ENCODE measurements at regions not wholly inside any gene's neighbourhood (a gene's known extent, or its start where the extent isn't known, plus 50 kb on each side); places are given as distances from the start of the nearest gene placed in this dataset.

DNA sequence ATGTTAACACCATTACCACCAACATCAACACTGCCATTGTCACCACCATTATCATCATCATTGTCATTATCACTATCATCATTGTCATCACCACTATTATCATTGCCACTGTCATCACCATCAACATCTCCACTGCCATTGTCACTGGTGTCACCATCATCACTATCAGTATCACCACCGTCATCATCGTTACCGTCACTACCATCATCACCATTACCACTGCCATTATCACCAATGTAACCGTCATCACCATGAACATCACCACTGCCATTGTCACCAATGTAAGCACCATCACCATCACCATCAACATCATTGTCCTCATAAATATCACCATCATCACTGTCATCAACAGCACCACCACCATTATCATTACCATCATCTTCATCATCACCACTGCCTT lies 633.2 kb upstream of the EEF2KMT start:
- no peak for DNase-seq (ENCODE audit: low read depth, low spot score)
- H3K4me3 ChIP-seq (ENCODE audit: low read length), result no peak overlapping the region

DNA sequence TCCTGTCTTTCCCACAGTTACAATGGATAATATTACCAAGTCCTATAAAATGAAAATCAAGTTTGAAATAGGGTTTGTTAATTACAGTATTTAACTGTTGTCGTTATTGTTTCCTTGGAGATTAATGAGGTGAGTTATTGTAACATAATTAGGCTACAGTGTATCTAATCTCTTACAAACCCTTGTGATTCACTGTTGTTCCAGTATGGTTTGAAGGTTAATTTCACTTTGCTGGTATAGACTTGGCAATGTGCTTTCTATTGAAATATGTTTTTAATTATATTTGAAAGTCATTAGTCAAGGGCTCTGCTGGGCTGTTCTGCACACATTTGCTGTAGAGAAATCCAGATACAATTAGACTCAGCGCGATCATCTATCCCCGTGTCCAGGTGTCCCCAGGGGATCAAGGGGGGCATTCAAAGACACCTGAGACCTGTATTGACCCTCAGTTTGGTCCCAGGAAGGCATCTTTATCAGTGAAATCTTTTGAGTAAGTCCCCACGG lies 624.6 kb upstream of the EEF2KMT start:
- no peak overlapping the region for H3K4me3 ChIP-seq (ENCODE audit: low read length)
- DNase-seq (ENCODE audit: low read depth, low spot score), result no peak

DNA sequence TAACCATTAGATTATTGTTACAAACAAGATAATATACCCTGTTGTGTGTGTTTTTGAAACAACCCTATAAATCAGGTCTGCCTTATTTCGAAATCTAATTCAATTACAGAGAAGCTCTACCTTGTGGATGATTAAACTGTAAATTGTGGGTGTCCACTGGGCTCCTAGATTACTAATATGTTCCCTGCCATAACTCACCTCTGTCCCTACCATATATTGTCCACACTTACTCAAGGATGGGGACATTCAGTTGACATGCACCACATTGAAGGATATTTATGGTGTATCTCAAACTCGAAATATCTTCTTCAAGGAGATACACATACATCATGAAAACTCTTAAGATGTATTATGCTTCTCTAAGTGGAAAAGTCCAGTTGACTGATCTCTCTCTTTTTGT lies 617.6 kb upstream of the EEF2KMT start:
- no peak overlapping the region for H3K4me3 ChIP-seq (ENCODE audit: low read length)

DNA sequence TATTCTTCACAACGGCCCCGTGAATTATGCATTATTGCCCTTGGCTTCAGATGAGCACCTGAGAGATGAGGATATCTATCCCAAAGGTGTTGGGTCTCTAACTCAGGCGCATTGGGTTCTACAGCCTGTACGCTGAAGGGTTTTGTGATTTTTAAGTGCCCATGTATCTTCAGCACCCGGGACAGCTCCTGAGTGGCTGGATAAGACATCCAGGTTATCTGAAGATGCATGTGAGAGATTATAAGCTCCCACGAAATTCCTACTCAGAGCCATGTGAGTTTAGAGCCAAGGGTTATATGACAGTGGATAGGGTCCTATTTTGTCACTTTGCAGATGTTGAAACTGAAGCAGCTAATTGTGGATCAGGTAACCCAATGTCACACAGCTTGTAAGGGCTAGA lies 612.3 kb upstream of the EEF2KMT start:
- DNase-seq (ENCODE audit: low read depth, low spot score), result peak; percentile 27
- no peak overlapping the region for H3K4me3 ChIP-seq (ENCODE audit: low read length)

More for the DNA sequence above, 617.6 kb upstream of the EEF2KMT start:
- no peak for DNase-seq (ENCODE audit: low read depth, low spot score)

DNA sequence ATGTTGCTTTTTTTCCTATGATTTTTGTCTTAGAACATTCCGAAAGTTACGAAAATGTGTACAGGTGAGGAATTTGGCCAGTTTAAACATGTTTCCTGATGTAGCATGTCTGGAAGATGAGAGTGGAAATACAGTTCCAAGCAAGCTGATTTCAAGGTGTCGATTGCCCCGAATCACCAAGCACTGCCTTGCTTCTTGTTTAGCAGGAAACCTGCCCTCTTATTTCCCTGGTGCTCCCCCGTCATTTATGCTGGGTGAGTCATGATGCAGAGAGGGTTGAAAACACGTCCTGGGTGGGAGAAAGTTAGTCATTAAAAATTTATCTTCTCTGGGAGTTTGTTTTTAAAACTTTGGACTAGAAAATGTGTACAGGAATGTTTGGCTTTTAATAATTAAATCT lies 608.6 kb upstream of the EEF2KMT start:
- H3K4me3 ChIP-seq (ENCODE audit: low read length), result no peak overlapping the region
- no peak for DNase-seq (ENCODE audit: low read depth, low spot score)

DNA sequence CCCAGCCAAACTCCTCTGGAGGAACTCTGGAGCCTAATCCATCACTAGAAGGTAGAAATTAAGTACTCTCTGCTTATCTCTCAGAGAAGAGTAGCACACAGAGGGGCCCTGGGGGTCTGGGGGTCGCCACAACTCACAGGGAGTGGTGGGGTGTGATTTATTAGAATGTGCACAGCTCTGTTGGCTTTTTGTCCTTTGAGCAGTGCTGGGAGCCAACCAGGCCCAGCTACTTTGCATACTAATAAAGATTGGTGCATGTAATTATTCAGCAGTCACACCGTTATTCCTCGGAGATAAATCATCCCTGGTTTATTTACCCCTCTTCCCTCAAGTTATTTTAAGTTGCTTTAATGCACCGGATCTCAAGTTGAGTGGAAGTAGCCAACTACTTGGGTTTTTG lies 606.7 kb upstream of the EEF2KMT start:
- no peak overlapping the region for H3K4me3 ChIP-seq (ENCODE audit: low read length)
- no peak for DNase-seq (ENCODE audit: low read depth, low spot score)

DNA sequence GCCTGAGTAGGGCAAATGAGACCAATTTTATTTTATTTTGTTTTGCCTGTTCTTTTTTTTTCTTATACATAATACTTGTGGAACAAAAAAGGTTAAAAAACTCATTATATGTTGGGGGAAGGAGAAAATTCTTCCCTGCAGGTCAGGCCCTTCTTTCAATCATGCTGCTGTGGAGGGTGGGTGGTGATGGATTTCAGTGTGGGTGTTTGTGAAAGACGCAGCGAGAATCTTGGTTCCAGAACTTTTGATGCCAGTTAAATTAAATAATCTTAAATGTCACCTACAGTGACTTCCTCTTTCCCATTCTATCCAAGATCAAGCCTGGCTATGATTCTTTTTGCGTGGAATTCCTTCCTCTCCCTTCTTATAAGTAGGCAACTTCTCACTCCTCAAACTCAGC lies 595.8 kb upstream of the EEF2KMT start:
- no peak for DNase-seq (ENCODE audit: low read depth, low spot score)
- no peak overlapping the region for H3K4me3 ChIP-seq (ENCODE audit: low read length)

DNA sequence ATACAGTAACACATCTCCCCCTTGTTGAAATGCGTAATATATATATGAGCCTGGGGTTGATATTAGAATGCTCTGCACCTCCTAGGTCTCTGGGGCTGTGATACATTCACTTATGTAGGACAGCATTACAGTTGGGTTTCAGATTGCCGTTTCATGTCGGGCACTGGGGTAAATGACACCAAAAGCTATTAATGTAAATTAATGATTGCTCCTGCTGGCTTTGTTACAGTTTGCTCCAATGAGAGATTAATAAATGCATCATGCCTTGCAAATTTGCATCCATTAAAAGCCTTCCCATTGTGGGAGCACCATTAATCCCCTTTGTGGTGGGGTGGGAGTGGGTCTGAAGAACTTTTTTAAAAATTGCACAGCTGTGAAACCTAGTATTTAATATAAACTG lies 584.4 kb upstream of the EEF2KMT start:
- no peak overlapping the region for H3K4me3 ChIP-seq (ENCODE audit: low read length)
- DNase-seq (ENCODE audit: low read depth, low spot score), result no peak

DNA sequence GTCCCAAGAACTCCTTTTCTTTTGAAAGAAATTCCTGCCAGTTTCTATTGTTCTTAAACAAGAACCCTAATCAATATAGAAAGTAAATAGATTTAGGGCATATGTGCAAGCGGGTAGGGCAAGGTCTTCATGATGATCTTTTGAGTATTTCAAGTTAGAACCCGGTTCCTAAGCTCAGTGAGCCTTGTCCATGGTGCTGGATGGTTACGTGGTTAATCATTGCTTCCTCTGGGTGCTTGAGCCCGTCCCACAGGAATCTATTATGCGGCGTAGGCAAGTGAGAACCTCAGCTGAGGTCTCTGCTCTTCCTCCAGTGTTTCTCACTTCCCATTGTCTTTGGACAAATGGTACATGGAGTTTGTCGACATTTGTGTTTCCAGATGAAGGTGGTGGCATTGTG lies 580.8 kb upstream of the EEF2KMT start:
- no peak overlapping the region for H3K4me3 ChIP-seq (ENCODE audit: low read length)
- peak; percentile 24 for DNase-seq (ENCODE audit: low read depth, low spot score)

DNA sequence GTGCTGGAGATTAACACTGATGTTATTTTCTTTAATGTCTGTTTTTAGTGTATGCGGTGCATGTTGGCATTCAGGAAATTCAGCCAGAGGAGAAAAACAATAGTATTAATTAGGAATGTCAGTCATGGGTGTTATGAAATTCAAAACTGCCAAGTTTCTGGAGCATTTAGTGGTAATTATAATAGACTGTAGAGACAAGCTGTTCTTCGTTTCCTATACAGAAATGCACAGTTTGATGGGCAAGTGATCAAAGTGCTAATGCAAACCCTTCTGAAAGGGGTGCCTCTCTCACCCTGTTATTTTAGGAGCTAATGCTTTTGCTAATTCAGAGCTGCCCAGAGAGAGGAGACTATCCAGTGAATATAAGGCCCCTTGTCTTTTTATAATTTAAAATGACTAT lies 573.8 kb upstream of the EEF2KMT start:
- no peak for DNase-seq (ENCODE audit: low read depth, low spot score)
- no peak overlapping the region for H3K4me3 ChIP-seq (ENCODE audit: low read length)

DNA sequence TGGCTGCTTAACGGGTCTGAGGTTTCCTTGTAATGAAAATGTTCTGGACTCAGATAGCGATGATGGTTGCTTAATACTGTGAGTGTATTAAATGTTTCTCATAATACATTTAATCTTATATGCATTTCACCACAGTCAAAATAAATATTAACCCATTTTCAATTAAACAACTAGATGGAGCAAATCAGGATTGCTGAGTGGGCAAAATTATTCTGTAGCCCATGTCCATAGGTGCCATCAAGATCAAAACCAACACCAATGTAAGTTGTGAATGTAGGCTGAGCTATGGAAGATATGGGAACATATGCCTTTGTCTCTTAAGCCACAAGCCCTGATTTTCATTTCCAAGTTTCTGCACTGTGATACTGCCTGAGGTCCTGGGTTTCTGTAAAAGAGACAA lies 572.6 kb upstream of the EEF2KMT start:
- H3K4me3 ChIP-seq (ENCODE audit: low read length), result no peak overlapping the region
- no peak for DNase-seq (ENCODE audit: low read depth, low spot score)

DNA sequence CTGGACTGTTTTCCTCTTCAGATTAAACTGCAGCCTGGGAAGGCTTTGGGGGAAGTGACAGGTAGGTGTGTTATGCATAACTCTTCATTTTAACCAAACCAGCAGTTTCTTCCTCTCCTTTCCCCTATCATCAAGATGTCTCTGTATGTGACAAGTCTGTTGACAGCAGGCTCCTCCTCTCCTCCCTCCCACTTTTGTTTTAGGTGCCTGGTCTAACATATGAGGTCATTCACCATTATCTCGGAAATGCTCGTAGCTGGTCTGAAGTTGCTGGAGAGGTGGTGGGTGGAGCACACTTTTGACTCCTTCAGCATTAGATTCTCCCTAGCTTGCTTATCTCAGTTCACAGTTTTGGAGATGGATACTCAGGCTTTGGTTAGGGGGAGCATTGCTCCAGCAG lies 571.0 kb upstream of the EEF2KMT start:
- no peak for DNase-seq (ENCODE audit: low read depth, low spot score)
- H3K4me3 ChIP-seq (ENCODE audit: low read length), result no peak overlapping the region

DNA sequence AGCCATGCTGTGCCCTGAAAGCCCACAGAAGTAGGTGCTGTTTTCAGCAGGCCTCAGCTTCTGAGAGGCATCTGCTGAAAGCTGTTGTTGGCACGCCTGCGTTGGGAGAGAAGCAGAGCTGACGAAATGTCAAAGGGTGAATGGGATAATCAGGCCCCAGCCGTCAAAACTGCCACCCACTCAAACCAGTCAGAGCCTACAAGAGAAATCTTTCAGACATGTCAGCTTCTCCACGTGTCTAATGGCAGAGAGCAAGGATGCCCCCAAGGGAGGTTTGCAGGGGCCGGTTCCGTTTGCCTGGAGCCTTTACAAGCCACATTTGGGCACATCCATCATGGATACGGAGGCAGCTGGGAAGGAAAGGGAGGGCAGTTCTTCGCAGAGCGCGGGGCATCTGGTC lies 568.2 kb upstream of the EEF2KMT start:
- no peak overlapping the region for H3K4me3 ChIP-seq (ENCODE audit: low read length)
- DNase-seq (ENCODE audit: low read depth, low spot score), result no peak

DNA sequence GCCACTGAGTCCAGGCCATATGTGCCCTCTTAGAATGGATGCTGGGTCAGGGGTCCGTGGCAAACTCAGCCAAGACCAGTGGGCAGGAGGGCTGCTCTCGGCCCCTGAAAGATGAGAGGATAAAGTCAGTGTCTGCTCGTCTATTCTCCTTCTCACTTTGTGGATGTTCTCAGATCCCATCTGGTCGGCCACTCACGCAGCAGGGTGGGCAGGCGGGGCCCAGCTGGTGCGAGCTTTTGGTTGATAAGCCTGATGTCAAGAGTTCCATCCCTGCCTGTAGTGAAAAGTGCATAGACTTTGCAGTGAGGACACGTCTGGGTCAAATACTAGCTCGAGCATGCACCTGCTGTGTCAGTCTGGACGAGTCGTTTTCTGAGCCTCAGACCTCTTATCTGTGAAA lies 556.2 kb upstream of the EEF2KMT start:
- no peak overlapping the region for H3K4me3 ChIP-seq (ENCODE audit: low read length)
- no peak for DNase-seq (ENCODE audit: low read depth, low spot score)

DNA sequence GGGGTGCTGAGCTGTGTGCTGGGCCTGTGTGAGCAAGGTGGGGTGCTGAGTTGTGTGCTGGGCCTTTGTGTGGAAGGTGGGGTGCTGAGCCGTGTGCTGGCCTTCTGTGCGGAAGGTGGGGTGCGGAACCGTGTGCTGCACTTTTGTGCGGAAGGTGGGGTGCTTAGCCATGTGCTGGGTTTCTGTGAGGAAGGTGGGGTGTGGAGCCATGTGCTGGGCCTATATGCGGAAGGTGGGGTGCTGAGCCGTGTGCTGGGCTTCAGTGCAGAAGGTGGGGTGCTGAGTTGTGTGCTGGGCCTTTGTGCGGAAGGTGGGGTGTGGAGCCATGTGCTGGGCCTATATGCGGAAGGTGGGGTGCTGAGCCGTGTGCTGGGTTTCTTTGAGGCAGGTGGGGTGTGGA lies 555.4 kb upstream of the EEF2KMT start:
- no peak for DNase-seq (ENCODE audit: low read depth, low spot score)
- no peak overlapping the region for H3K4me3 ChIP-seq (ENCODE audit: low read length)

DNA sequence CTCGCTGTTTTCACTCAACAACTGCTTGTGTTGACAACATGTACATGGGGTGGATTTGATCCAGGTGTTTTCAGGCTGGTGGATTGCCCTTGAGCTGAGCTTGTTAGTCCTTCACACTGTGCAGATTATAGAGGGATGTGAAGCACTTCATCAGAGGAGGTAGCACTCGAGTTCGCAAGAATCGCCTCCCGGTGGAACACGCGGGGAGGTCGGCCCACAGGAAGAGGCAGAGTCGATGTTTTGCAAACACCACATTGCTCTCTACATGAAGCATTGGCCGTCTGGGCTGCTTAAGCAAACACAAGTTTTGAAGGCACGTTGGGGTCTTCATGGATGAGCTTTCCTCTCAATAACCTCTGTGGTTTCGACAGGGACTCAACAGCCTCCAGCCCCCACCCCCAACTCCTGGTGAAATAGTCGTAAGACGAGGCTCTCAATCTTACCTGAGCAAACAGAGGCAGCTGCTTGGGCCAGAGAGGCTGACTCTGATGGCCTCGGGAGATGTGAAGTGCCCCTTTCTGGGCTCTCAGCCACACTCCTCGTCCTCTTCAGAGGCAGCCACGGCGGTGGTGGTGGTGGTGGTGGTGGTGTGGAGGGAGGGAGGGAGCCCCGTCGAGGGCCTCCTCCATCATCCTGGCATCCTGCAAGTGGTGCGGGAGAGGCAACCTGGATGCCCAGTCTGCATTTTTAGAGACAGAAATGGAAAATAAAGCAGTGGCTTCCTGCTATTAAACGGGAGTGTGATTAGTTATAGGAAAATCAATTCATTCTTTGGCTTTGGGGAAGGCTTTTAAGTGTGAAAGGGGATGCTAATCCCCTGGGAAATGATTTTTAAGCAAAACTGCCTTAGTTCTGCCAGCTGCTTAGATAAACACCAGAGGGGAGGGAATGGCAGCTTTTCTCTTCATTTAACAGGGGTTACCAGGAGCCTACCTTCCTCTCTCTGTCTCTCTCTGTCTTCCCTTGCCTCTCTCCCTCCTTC lies 552.5 kb upstream of the EEF2KMT start:
- DNase-seq (ENCODE audit: low read depth, low spot score), result no peak
- no peak overlapping the region for H3K4me3 ChIP-seq (ENCODE audit: low read length)

DNA sequence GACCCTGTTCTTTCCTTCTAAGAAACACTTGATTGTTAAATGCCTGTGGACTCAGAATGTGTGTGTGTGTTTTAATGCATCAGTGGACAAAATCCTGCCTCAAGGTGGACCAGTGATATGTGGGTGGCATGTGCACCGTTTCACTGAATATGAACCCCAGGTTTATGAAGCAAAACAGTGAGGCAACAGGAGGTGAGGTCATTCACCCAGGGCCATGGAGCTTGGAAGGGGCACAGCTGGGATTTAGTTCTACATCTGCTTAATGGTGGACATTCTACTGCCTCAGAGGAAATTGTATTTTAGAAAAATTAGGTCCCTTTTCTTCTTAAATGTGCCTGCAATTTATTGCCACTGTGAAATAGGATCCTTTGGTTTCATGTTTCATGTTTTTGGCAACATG lies 549.5 kb upstream of the EEF2KMT start:
- DNase-seq (ENCODE audit: low read depth, low spot score), result no peak
- no peak overlapping the region for H3K4me3 ChIP-seq (ENCODE audit: low read length)

DNA sequence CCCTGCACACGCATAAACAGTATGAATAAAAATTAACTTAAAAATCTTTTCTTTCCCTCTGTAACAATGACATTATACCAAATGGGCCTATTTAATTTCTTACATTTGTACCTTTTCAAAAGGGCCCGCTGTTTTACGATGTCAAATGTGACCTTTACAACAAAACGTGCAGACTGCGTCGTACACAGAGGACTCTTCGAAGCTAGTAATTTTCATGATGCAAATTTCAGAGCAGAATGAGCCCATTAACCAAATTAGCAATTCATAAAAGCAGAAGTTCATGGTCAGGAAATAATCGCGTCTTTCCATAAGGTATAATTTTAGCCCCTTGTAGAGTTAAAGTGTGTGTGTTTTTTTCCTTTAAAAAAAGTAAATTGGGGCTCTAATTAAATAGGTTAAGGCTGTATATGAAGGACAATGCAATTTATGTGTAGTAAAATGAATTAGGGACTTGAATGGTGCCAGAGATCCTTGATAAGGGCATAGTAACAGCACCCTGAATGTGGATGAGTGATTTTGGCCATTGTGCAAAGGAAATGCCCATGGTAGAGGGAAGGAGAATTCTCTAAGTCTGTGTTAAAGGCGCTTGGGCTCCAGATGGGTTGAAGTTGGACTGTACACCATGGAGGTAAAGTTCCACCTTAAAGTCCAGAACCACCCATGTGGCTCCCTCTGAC lies 546.4 kb upstream of the EEF2KMT start:
- no peak for DNase-seq (ENCODE audit: low read depth, low spot score)
- no peak overlapping the region for H3K4me3 ChIP-seq (ENCODE audit: low read length)

DNA sequence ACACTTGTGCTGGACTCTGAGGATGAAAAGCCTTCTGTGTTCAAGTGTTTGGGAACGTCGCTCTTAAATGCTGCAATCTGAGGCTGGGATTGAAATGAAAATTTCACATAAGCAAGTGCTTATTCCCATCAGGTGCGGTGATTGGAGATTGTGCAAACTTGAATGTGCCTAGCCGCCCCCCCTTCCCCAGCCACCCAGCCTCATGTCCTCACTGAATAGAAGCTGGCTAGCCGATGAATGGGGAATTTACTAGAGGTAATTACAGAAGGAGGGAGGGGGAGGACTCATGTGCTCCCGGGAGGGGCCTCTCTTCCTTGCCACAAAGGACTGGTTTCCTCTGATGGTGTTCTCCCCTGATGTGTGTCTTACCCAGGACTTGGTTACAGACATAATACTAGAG lies 544.8 kb upstream of the EEF2KMT start:
- H3K4me3 ChIP-seq (ENCODE audit: low read length), result no peak overlapping the region
- no peak for DNase-seq (ENCODE audit: low read depth, low spot score)

DNA sequence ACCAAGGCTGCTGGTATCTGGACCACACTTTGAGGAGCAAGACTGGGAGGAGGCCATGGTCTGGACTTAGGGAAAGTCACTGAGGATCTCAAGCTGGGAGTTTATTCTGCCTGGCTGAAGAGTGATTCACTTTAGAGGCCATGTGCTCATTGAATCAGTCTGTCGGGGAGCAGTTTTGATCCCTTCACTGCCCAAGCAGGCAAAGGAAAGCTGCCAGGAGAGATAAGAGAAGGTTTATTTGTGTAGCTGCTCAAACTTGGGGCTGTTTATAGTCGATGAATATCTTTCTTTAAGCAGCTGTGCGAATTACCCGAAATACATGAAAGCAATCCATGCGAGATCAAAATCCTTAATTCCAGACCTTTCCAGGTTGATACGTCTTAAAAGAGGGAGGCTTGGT lies 544.4 kb upstream of the EEF2KMT start:
- no peak for DNase-seq (ENCODE audit: low read depth, low spot score)
- no peak overlapping the region for H3K4me3 ChIP-seq (ENCODE audit: low read length)

Data from Jurkat, Clone E6-1 (cell line).